HG02943 (cell line): ENCODE measurements at regions not wholly inside any gene's neighbourhood (a gene's known extent, or its start where the extent isn't known, plus 50 kb on each side); places are given as distances from the start of the nearest gene placed in this dataset.
"Not testable (repeated sequence)": the region's sequence is repeated elsewhere in the genome, so short reads cannot be mapped to it uniquely, and the experiment has no call there.

Source experiments
- ATAC-seq: cut with Tn5 transposase; IDR thresholded peaks from one replicate; pipeline ENCODE4 v1.9.1; 2021; ENCODE audit warnings: mild to moderate bottlenecking, low read depth, moderate library complexity; ENCODE audit not compliant: unreplicated experiment

GRCh38 chr6:112401083-112401482, 54.0 kb downstream of the RFPL4B start:
- ATAC-seq = no peak

GRCh38 chr6:112407101-112407590, 60.0 kb downstream of the RFPL4B start:
- no peak for ATAC-seq

- no peak for ATAC-seq
Measured at GRCh38 chr6:112408522-112408921, 61.4 kb downstream of the RFPL4B start.

GRCh38 chr6:112409311-112409710, 62.2 kb downstream of the RFPL4B start:
- ATAC-seq = no peak

GRCh38 chr6:112413780-112414179, 66.7 kb downstream of the RFPL4B start:
- ATAC-seq = no peak

GRCh38 chr6:112415366-112415765, 68.2 kb downstream of the RFPL4B start:
- ATAC-seq = no peak

GRCh38 chr6:112416866-112417265, 69.7 kb downstream of the RFPL4B start:
- ATAC-seq = no peak

- ATAC-seq = not testable (repeated sequence)
Measured at GRCh38 chr6:112427011-112427410, 79.9 kb downstream of the RFPL4B start.

- ATAC-seq = no peak
Measured at GRCh38 chr6:112427499-112427898, 80.4 kb downstream of the RFPL4B start.

- ATAC-seq = no peak
Measured at GRCh38 chr6:112428477-112428876, 81.3 kb downstream of the RFPL4B start.

GRCh38 chr6:112429226-112429625, 82.1 kb downstream of the RFPL4B start:
- no peak for ATAC-seq

GRCh38 chr6:112431803-112432202, 84.7 kb downstream of the RFPL4B start:
- ATAC-seq = no peak

GRCh38 chr6:112432853-112433252, 85.7 kb downstream of the RFPL4B start:
- no peak for ATAC-seq

GRCh38 chr6:112433457-112433856, 86.3 kb downstream of the RFPL4B start:
- no peak for ATAC-seq

GRCh38 chr6:112434896-112435435, 87.8 kb downstream of the RFPL4B start:
- no peak for ATAC-seq

- no peak for ATAC-seq
Measured at GRCh38 chr6:112437058-112437457, 89.9 kb downstream of the RFPL4B start.

GRCh38 chr6:112439010-112439409, 91.9 kb downstream of the RFPL4B start:
- no peak for ATAC-seq

- no peak for ATAC-seq
Measured at GRCh38 chr6:112439432-112439831, 92.3 kb downstream of the RFPL4B start.

- ATAC-seq = no peak
Measured at GRCh38 chr6:112441607-112442006, 94.5 kb downstream of the RFPL4B start.

- ATAC-seq = no peak
Measured at GRCh38 chr6:112443179-112444065, 96.3 kb downstream of the RFPL4B start.

- not testable (repeated sequence) for ATAC-seq
Measured at GRCh38 chr6:112448786-112449185, 101.7 kb downstream of the RFPL4B start.

- no peak for ATAC-seq
Measured at GRCh38 chr6:112450663-112451062, 103.5 kb downstream of the RFPL4B start.
